Astrocyte of the cerebellum (primary cell): ENCODE measurements at regions not wholly inside any gene's neighbourhood (a gene's known extent, or its start where the extent isn't known, plus 50 kb on each side); places are given as distances from the start of the nearest gene placed in this dataset.

Source experiments
- DNase-seq: peaks from one replicate; pipeline ENCODE4 v3.0.0-alpha.2; 2011; ENCODE audit warnings: low read depth
- H3K4me3 ChIP-seq: 2 replicates; pipeline ENCODE4 v1.5.1; 2011; ENCODE audit warnings: mild to moderate bottlenecking, low read depth, low read length, moderate library complexity
- CTCF ChIP-seq: IDR thresholded peaks from 2 replicates; pipeline ENCODE4 v1.5.1; 2012; ENCODE audit warnings: low read length, low read depth, moderate library complexity, mild to moderate bottlenecking; ENCODE audit errors: missing control alignments
- in situ Hi-C: cut with HindIII; loops from 2 replicates; pipeline ENCODE4 v1.10.0; 2017; ENCODE audit warnings: low sequenced_read_pairs

- in situ Hi-C loops: no loop called here
These were observed 470.2 kb downstream of the SH2D4B start for GRCh38 chr10:81007872-81008271.

GRCh38 chr10:81008726-81009125, 471.0 kb downstream of the SH2D4B start:
- H3K4me3 ChIP-seq: no peak overlapping the region
- in situ Hi-C loops: no loop called here
- TF ChIP-seq CTCF: no peak
- no peak for DNase-seq

More at GRCh38 chr10:81007872-81008271, 470.2 kb downstream of the SH2D4B start:
- no peak overlapping the region for H3K4me3 ChIP-seq
- DNase-seq: no peak
- TF ChIP-seq CTCF: no peak

- DNase-seq: no peak
- no peak for TF ChIP-seq CTCF
- H3K4me3 ChIP-seq: no peak overlapping the region
- in situ Hi-C loops: no loop called here
These were observed 471.6 kb downstream of the SH2D4B start for GRCh38 chr10:81009296-81009695.

- H3K4me3 ChIP-seq: no peak overlapping the region
- in situ Hi-C loops: no loop called here
- TF ChIP-seq CTCF: no peak
- no peak for DNase-seq
These were observed 476.1 kb downstream of the SH2D4B start for GRCh38 chr10:81013771-81014170.

DNA sequence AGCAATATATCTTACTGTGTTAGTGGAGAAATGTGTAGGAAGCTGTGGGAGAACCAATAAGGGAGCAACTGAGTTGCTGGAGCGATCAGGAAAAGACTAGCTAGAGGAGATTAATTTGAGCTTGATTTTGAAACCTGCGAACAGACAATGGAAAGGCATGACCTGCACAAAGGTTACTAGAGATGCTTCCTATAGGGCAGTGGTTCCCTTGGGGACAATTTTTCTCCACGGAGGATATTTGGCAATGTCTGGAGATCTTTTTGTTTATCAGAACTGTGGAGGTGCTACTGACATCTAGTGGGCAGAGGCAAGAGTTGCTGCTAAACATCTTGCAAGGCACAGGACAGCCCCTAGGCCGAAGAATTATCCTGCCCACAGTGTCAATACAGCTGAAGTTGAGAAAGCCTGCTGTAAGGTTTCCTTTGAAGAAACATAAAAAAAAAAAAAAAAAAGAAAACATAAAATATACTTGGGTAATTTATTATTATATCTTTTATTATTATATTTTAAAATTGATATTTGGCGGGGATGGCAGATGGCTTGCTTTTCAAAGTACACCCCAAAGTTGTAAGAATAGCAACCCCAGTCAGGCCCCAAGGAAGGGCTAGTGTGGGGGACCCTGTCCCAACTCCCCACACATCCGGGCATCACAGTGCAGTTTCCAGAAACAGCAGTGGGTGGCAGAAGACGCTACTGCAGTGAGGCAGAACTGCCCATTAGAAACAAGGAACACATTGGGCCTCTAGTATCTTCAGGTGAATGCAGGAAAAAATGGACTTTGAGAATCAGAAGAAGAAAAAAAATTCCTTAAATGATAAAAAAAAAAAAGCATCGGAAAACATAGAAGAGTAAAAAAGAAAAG, 481.6 kb downstream of the SH2D4B start:
- in situ Hi-C loops: no loop called here
- peak; percentile 42 for DNase-seq
- TF ChIP-seq CTCF: peak; percentile 93
- peak overlapping the region; percentile 24 for H3K4me3 ChIP-seq

- no peak overlapping the region for H3K4me3 ChIP-seq
- in situ Hi-C loops: no loop called here
- TF ChIP-seq CTCF: no peak
- DNase-seq: no peak
These were observed 483.9 kb downstream of the SH2D4B start for GRCh38 chr10:81021428-81022129.
